ENCODE measurements at regions not wholly inside any gene's neighbourhood (a gene's known extent, or its start where the extent isn't known, plus 50 kb on each side); places are given as distances from the start of the nearest gene placed in this dataset.
"Not testable (repeated sequence)": the region's sequence is repeated elsewhere in the genome, so short reads cannot be mapped to it uniquely, and the experiment has no call there.

- no peak for DNase-seq (ENCODE audit: extremely low read depth, low read depth)
- no peak for TF ChIP-seq CTCF (IDR thresholded peaks at IDR 0.05; ENCODE audit: low read depth, low read length)
Observed at GRCh38 chr11:96715208-96715607, 325.4 kb downstream of the JRKL start.

- DNase-seq (ENCODE audit: extremely low read depth, low read depth): no peak
- no peak for TF ChIP-seq CTCF (IDR thresholded peaks at IDR 0.05; ENCODE audit: low read depth, low read length)
Observed at GRCh38 chr11:96736601-96737000, 346.8 kb downstream of the JRKL start.

- no peak for DNase-seq (ENCODE audit: extremely low read depth, low read depth)
- no peak for TF ChIP-seq CTCF (IDR thresholded peaks at IDR 0.05; ENCODE audit: low read depth, low read length)
Observed at GRCh38 chr11:96738311-96738710, 348.5 kb downstream of the JRKL start.

- TF ChIP-seq CTCF (IDR thresholded peaks at IDR 0.05; ENCODE audit: low read depth, low read length): no peak
- DNase-seq (ENCODE audit: extremely low read depth, low read depth): no peak
Observed at GRCh38 chr11:96741068-96741467, 351.3 kb downstream of the JRKL start.

GRCh38 chr11:96744697-96745096, 354.9 kb downstream of the JRKL start:
- no peak for DNase-seq (ENCODE audit: extremely low read depth, low read depth)
- no peak for TF ChIP-seq CTCF (IDR thresholded peaks at IDR 0.05; ENCODE audit: low read depth, low read length)

- peak; percentile 3 for DNase-seq (ENCODE audit: extremely low read depth, low read depth)
- no peak for TF ChIP-seq CTCF (IDR thresholded peaks at IDR 0.05; ENCODE audit: low read depth, low read length)
Observed at GRCh38 chr11:96748639-96749370, 359.0 kb downstream of the JRKL start.

GRCh38 chr11:96751807-96752206, 362.0 kb downstream of the JRKL start:
- not testable (repeated sequence) for DNase-seq (ENCODE audit: extremely low read depth, low read depth)

- no peak for TF ChIP-seq CTCF (IDR thresholded peaks at IDR 0.05; ENCODE audit: low read depth, low read length)
- DNase-seq (ENCODE audit: extremely low read depth, low read depth): no peak
Observed at GRCh38 chr11:96752221-96752620, 362.4 kb downstream of the JRKL start.

All from AG09319 (cell line).